GM12865 (cell line): ENCODE measurements at regions not wholly inside any gene's neighbourhood (a gene's known extent, or its start where the extent isn't known, plus 50 kb on each side); places are given as distances from the start of the nearest gene placed in this dataset.
"Not testable (repeated sequence)": the region's sequence is repeated elsewhere in the genome, so short reads cannot be mapped to it uniquely, and the experiment has no call there.

Experiments
- DNase-seq: peaks from one replicate; pipeline ENCODE4 v3.0.0; 2010; ENCODE audit warnings: low read depth
- H3K4me3 ChIP-seq: 2 replicates; pipeline ENCODE4 v1.5.1; 2011; ENCODE audit warnings: mild to moderate bottlenecking, low read depth, low read length, control low read depth
- CTCF ChIP-seq: IDR thresholded peaks from 2 replicates; pipeline ENCODE4 v1.5.1; 2011; ENCODE audit warnings: low read length, control low read depth, low read depth, inconsistent platforms; ENCODE audit not compliant: insufficient read depth; ENCODE audit errors: missing control alignments

GRCh38 chr6:84998223-84998622, 233.8 kb upstream of the TBX18 start:
- TF ChIP-seq CTCF: no peak
- no peak overlapping the region for H3K4me3 ChIP-seq
- DNase-seq: no peak

GRCh38 chr6:84988766-84989165, 224.4 kb upstream of the TBX18 start:
- H3K4me3 ChIP-seq, DNase-seq: not testable (repeated sequence)

GRCh38 chr6:84985490-84985889, 221.1 kb upstream of the TBX18 start:
- DNase-seq, H3K4me3 ChIP-seq: not testable (repeated sequence)

GRCh38 chr6:84979541-84979940, 215.1 kb upstream of the TBX18 start:
- no peak overlapping the region for H3K4me3 ChIP-seq
- no peak for DNase-seq
- no peak for TF ChIP-seq CTCF

GRCh38 chr6:84977363-84977705, 212.9 kb upstream of the TBX18 start:
- no peak overlapping the region for H3K4me3 ChIP-seq
- no peak for TF ChIP-seq CTCF
- DNase-seq: no peak

- H3K4me3 ChIP-seq: no peak overlapping the region
- TF ChIP-seq CTCF: no peak
- DNase-seq: no peak
Observed at GRCh38 chr6:84976526-84977362, 212.3 kb upstream of the TBX18 start.

GRCh38 chr6:84975316-84975715, 210.9 kb upstream of the TBX18 start:
- no peak overlapping the region for H3K4me3 ChIP-seq
- TF ChIP-seq CTCF: no peak
- no peak for DNase-seq

- no peak for TF ChIP-seq CTCF
- no peak for DNase-seq
- no peak overlapping the region for H3K4me3 ChIP-seq
Observed at GRCh38 chr6:84973606-84974005, 209.2 kb upstream of the TBX18 start.
